ENCODE measurements at regions not wholly inside any gene's neighbourhood (a gene's known extent, or its start where the extent isn't known, plus 50 kb on each side); places are given as distances from the start of the nearest gene placed in this dataset.

DNA sequence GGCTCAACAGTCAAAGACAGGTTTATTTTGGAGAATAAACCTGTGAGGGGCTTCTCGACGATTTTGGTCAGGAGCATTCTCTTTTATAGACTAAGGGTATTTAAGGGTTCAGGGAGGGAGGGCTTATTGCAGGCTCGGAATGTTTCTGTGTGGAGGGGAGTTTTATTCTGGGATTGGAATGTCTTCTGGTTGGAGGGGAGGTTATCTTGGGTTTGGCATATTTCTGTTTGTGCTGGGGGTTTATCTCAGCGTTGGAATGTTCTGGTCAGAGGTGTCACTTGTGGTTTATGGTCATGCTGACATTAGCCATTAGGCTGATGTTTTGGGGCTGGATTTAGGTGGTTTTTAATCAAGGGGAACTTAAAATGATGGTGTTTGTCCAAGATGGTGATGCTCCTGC is 103.9 kb downstream of the SUDS3 start:
- TF ChIP-seq, protein P1, sequence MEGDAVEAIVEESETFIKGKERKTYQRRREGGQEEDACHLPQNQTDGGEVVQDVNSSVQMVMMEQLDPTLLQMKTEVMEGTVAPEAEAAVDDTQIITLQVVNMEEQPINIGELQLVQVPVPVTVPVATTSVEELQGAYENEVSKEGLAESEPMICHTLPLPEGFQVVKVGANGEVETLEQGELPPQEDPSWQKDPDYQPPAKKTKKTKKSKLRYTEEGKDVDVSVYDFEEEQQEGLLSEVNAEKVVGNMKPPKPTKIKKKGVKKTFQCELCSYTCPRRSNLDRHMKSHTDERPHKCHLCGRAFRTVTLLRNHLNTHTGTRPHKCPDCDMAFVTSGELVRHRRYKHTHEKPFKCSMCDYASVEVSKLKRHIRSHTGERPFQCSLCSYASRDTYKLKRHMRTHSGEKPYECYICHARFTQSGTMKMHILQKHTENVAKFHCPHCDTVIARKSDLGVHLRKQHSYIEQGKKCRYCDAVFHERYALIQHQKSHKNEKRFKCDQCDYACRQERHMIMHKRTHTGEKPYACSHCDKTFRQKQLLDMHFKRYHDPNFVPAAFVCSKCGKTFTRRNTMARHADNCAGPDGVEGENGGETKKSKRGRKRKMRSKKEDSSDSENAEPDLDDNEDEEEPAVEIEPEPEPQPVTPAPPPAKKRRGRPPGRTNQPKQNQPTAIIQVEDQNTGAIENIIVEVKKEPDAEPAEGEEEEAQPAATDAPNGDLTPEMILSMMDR (IDR thresholded peaks at IDR 0.05) = no peak
- no peak for TF ChIP-seq EZH2 (IDR thresholded peaks at IDR 0.05; ENCODE audit: borderline replicate concordance, insufficient read depth, low read depth, low read length, poor library complexity, severe bottlenecking)
